ENCODE measurements at regions not wholly inside any gene's neighbourhood (a gene's known extent, or its start where the extent isn't known, plus 50 kb on each side); places are given as distances from the start of the nearest gene placed in this dataset.

DNA sequence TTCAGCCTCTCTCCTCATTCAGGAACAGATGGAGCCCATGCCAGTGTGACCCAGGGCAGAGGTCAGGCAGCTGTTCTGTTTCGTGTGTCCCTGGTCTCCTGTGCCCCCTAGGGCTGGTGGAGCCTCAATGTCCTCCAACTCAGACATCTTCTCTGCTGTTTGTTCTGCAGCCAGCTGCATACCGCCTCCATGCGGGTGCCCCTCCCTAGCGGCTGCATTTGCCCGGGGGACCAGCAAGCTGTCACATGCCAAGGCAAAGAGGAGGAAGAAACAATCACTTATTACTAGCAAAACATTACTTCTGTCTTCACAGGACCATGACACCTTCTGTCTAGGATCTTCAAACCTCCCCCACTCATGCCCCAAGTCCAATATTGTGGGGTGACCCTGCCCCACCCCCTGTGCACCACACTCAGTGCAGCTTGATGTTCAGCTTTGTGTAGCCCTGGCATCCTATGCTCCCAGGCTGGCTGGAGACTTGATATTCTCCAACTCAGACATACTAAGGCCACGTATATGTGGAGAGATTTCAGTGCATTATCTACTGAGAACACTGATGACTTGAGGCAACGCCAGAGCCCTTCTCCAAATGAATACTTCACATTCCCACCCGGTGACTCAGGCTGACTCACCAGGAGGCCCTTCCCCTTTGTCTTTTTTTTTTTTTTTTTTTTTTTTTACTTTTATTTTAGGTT is 188.9 kb downstream of the SKIDA1 start:
- ChIA-PET POLR2A (interaction anchor here (0.6 kb wide), 1 partner anchor 160 kb away, joined by 3 read pairs; no protein-coding TSS in a partner anchor), CTCF (interaction anchor here (0.6 kb wide), 1 partner anchor 52 kb away, joined by 4 read pairs; no protein-coding TSS in a partner anchor)
- H3K9me3 ChIP-seq (ENCODE audit: control insufficient read depth, insufficient read depth, low read length), result no peaks in the 10 kb centered on the region; the same call in 1 of the 2 replicates
- TF ChIP-seq CTCF (IDR thresholded peaks at IDR 0.05; ENCODE audit: low read depth, low read length), result no peak
- peak overlapping the region; percentile 84 for H3K27ac ChIP-seq (ENCODE audit: low read depth, low read length)
- H3K4me3 ChIP-seq (ENCODE audit: low read depth, low read length), result 0 out of 2 replicates have a peak overlapping the region, but pooled peaks have one; percentile 13
- no peaks in the 10 kb centered on the region for H3K27me3 ChIP-seq (ENCODE audit: control insufficient read depth, insufficient read depth, low read length)
- DNase-seq (ENCODE audit: low read depth, low spot score), result peak; percentile 91

DNA sequence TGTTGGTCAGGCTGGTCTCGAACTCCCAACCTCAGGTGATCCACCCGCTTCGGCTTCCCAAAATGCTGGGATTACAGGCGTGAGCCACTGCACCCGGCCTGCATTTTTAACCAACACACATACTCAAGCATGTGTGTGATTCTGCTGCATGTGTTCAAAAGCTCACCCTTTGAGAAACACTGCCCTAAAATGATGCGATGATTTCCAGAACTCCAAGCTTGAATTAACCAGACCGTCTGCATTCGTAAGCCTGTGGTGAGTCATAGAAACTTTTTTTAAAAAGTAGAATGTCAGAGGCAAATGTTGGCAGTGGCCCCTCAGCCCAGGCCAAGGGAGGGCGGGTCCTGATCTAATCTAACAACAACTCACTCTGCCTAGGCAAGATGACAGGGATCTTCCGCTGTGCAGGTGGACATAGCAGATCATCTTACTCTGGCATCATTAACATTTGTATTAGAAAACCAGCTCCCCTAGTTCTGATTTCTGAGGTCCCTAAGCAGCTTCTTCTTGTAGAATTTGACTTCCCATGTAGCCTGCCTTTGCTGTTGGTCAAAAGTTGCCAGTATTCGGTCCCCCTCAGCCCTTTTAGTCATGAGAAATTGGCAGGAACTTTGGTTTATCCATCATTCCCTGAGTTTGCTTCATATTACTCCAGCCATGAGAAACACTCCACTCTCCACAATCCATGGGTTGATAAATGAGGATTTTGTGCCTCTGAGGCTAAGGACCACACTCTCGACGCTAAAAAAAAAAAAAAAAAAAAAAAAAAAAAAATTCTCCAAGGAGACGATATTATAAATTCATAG is 190.4 kb downstream of the SKIDA1 start:
- H3K27me3 ChIP-seq (ENCODE audit: control insufficient read depth, insufficient read depth, low read length), result no peaks in the 10 kb centered on the region
- ChIA-PET CTCF (interaction anchor here (0.6 kb wide), 1 partner anchor 191 kb away, joined by 7 read pairs; no protein-coding TSS in a partner anchor), POLR2A (interaction anchor here (0.8 to 1.3 kb wide), 2 partner anchors 19 to 38 kb away, joined by 3 read pairs; no protein-coding TSS in a partner anchor)
- no peaks in the 10 kb centered on the region; the same call in 1 of the 2 replicates for H3K9me3 ChIP-seq (ENCODE audit: control insufficient read depth, insufficient read depth, low read length)
- peak overlapping the region; percentile 71 for H3K27ac ChIP-seq (ENCODE audit: low read depth, low read length)
- H3K4me3 ChIP-seq (ENCODE audit: low read depth, low read length), result no peak overlapping the region
- no peak for TF ChIP-seq CTCF (IDR thresholded peaks at IDR 0.05; ENCODE audit: low read depth, low read length)
- no peak for DNase-seq (ENCODE audit: low read depth, low spot score)

DNA sequence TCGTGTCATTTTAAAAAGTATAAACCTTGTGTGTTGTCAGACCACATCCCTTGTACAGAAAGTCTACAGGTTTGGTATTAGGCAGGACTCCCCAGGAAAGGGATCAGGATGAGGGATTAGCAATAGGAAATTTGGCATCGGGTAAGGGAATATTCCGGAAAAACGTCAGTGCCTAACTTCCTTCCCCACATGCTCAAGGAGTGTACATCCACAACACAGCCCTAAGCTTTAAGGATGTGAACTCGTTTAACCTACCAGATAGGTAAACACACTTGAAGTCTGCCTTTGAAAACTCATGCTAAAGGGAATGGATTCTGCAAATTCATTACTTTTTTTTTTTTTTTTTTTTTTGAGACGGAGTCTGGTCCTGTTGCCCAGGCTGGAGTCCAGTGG is 194.9 kb downstream of the SKIDA1 start:
- DNase-seq (ENCODE audit: low read depth, low spot score), result no peak
- Histone ChIP-seq H3K4me3 (ENCODE audit: low read depth, low read length) (no peak overlapping the region), H3K27ac (ENCODE audit: low read depth, low read length) (no peak overlapping the region), H3K9me3 (ENCODE audit: control insufficient read depth, insufficient read depth, low read length) (no peaks in the 10 kb centered on the region), H3K27me3 (ENCODE audit: control insufficient read depth, insufficient read depth, low read length) (no peaks in the 10 kb centered on the region)
- no peak for TF ChIP-seq CTCF (IDR thresholded peaks at IDR 0.05; ENCODE audit: low read depth, low read length)
- POLR2A ChIA-PET, result interaction anchor here (0.9 kb wide), 1 partner anchor 19 kb away, joined by 3 read pairs; no protein-coding TSS in a partner anchor
- CTCF ChIA-PET, result no interaction called here

- H3K27me3 ChIP-seq (ENCODE audit: control insufficient read depth, insufficient read depth, low read length), result no peaks in the 10 kb centered on the region
- no peak overlapping the region for H3K27ac ChIP-seq (ENCODE audit: low read depth, low read length)
- no peaks in the 10 kb centered on the region for H3K9me3 ChIP-seq (ENCODE audit: control insufficient read depth, insufficient read depth, low read length)
- POLR2A ChIA-PET, result interaction anchor here (0.9 to 1.1 kb wide), 3 partner anchors 20 to 195 kb away, joined by 3 to 4 read pairs (median 3); partner anchors contain the start of gene SKIDA1
- peak; percentile 62 for DNase-seq (ENCODE audit: low read depth, low spot score)
- H3K4me3 ChIP-seq (ENCODE audit: low read depth, low read length), result no peak overlapping the region
- CTCF ChIA-PET, result no interaction called here
- TF ChIP-seq CTCF (IDR thresholded peaks at IDR 0.05; ENCODE audit: low read depth, low read length), result no peak
Measured at GRCh38 chr10:21329995-21330627, 195.4 kb downstream of the SKIDA1 start.

Data from AG04450 (cell line).